Mesenchymal stem cell (in vitro differentiated cells and primary cell): ENCODE measurements at regions not wholly inside any gene's neighbourhood (a gene's known extent, or its start where the extent isn't known, plus 50 kb on each side); places are given as distances from the start of the nearest gene placed in this dataset.
"Not testable (repeated sequence)": the region's sequence is repeated elsewhere in the genome, so short reads cannot be mapped to it uniquely, and the experiment has no call there.

Experiments
- DNase-seq: peaks from one replicate; pipeline ENCODE4 v3.0.0-alpha.2; 2013
- H2AFZ ChIP-seq: one replicate; pipeline ENCODE4 v1.6.1; 2013; ENCODE audit warnings: low read depth, mild to moderate bottlenecking, control low read depth, inconsistent platforms, low read length, moderate library complexity
- H2AK5ac ChIP-seq: 2 replicates; pipeline ENCODE4 v1.6.1; 2013; ENCODE audit warnings: low read length, moderate library complexity, mild to moderate bottlenecking, inconsistent platforms; ENCODE audit not compliant: severe bottlenecking
- H2BK120ac ChIP-seq: one replicate; pipeline ENCODE4 v1.6.1; 2013; ENCODE audit warnings: low read depth, mild to moderate bottlenecking, inconsistent platforms, low read length, moderate library complexity
- H2BK12ac ChIP-seq, 2 experiments: one replicate each; pipeline ENCODE4 v1.6.1; 2013; ENCODE audit warnings: inconsistent platforms in 2 of 2, low read length in 2 of 2, mild to moderate bottlenecking in 2 of 2, moderate library complexity in 2 of 2, control low read depth in 1 of 2
- H2BK15ac ChIP-seq: one replicate; pipeline ENCODE4 v1.6.1; 2013; ENCODE audit warnings: mild to moderate bottlenecking, low read depth, inconsistent platforms; ENCODE audit not compliant: poor library complexity, severe bottlenecking
- H2BK5ac ChIP-seq: 2 replicates; pipeline ENCODE4 v1.6.1; 2013; ENCODE audit warnings: low read depth, mild to moderate bottlenecking, low read length, control low read depth, inconsistent platforms; ENCODE audit not compliant: poor library complexity, severe bottlenecking
- H3K14ac ChIP-seq, 2 experiments: one replicate each; pipeline ENCODE4 v1.6.1; 2013; ENCODE audit warnings: inconsistent platforms in 2 of 2, low read length in 2 of 2, control low read depth in 1 of 2, mild to moderate bottlenecking in 1 of 2, moderate library complexity in 1 of 2
- H3K18ac ChIP-seq, 2 experiments: one replicate each; pipeline ENCODE4 v1.6.1; 2013; ENCODE audit warnings: inconsistent platforms in 2 of 2, low read length in 2 of 2, control low read depth in 1 of 2, low read depth in 1 of 2, mild to moderate bottlenecking in 1 of 2
- H3K23ac ChIP-seq, 2 experiments: one replicate each; pipeline ENCODE4 v1.6.1; 2013; ENCODE audit warnings: inconsistent platforms in 2 of 2, low read length in 2 of 2, mild to moderate bottlenecking in 2 of 2, moderate library complexity in 2 of 2, control low read depth in 1 of 2
- H3K27ac ChIP-seq: 2 replicates; pipeline ENCODE4 v1.5.1; 2013; ENCODE audit warnings: mild to moderate bottlenecking, moderate library complexity, low read length, control low read depth, inconsistent platforms; ENCODE audit not compliant: poor library complexity, severe bottlenecking
- H3K27me3 ChIP-seq, 2 experiments: 2 replicates each; pipeline versions ENCODE4 v1.6.1 to v1.7.0; 2013; ENCODE audit warnings: low read length in 2 of 2, mild to moderate bottlenecking in 2 of 2, moderate library complexity in 2 of 2, control low read depth in 1 of 2, inconsistent platforms in 1 of 2; ENCODE audit not compliant: control insufficient read depth in 1 of 2, insufficient read depth in 1 of 2
- H3K36me3 ChIP-seq, 2 experiments: 2 replicates each; pipeline versions ENCODE4 v1.6.1 to v1.7.0; 2013; ENCODE audit warnings: low read length in 2 of 2, control low read depth in 1 of 2, inconsistent platforms in 1 of 2, low read depth in 1 of 2, mild to moderate bottlenecking in 1 of 2; ENCODE audit not compliant: insufficient read depth in 2 of 2, control insufficient read depth in 1 of 2
- H3K4ac ChIP-seq, 2 experiments: one replicate each; pipeline ENCODE4 v1.6.1; 2013; ENCODE audit warnings: inconsistent platforms in 2 of 2, low read length in 2 of 2, mild to moderate bottlenecking in 2 of 2, moderate library complexity in 2 of 2, control low read depth in 1 of 2, low read depth in 1 of 2
- H3K4me1 ChIP-seq: 2 replicates; pipeline ENCODE4 v1.6.1; 2013; ENCODE audit warnings: low read depth, low read length, control low read depth; ENCODE audit not compliant: control insufficient read depth, insufficient read depth
- H3K4me2 ChIP-seq: 2 replicates; pipeline ENCODE4 v1.6.1; 2013; ENCODE audit warnings: low read length, mild to moderate bottlenecking, inconsistent platforms; ENCODE audit not compliant: poor library complexity, severe bottlenecking
- H3K4me3 ChIP-seq, 2 experiments: 2 replicates each; pipeline versions ENCODE4 v1.5.1 to v1.7.0; 2013; ENCODE audit warnings: low read length in 2 of 2, mild to moderate bottlenecking in 2 of 2, control low read depth in 1 of 2, low read depth in 1 of 2; ENCODE audit not compliant: insufficient read depth in 1 of 2
- H3K79me1 ChIP-seq: replicated peaks from 2 replicates; pipeline ENCODE4 v1.6.1; 2013; ENCODE audit warnings: mild to moderate bottlenecking, control low read depth, low read length, inconsistent platforms; ENCODE audit not compliant: poor library complexity, severe bottlenecking
- H3K9ac ChIP-seq: 2 replicates; pipeline ENCODE4 v1.7.0; 2013; ENCODE audit warnings: mild to moderate bottlenecking, low read length, moderate library complexity
- H3K9me3 ChIP-seq: 2 replicates; pipeline ENCODE4 v1.7.0; 2013; ENCODE audit warnings: mild to moderate bottlenecking, low read length; ENCODE audit not compliant: control insufficient read depth
- H4K8ac ChIP-seq: one replicate; pipeline ENCODE4 v1.6.1; 2013; ENCODE audit warnings: inconsistent platforms, mild to moderate bottlenecking, low read length, moderate library complexity
- H4K91ac ChIP-seq: one replicate; pipeline ENCODE4 v1.6.1; 2013; ENCODE audit warnings: mild to moderate bottlenecking, low read length, inconsistent platforms
- WGBS: methylation state at CpG from one replicate; pipeline ENCODE4 v1.1.7; 2013; ENCODE audit warnings: mixed read lengths; 5-methylcytosine and 5-hydroxymethylcytosine counted together

- no peak for DNase-seq
- H3K4me3 ChIP-seq = no peak overlapping the region
- H2BK120ac ChIP-seq = no peak overlapping the region
- no peak overlapping the region for H3K18ac ChIP-seq
- H2BK5ac ChIP-seq = no peak overlapping the region
- H3K4me1 ChIP-seq = no peaks in the 10 kb centered on the region
- H3K23ac ChIP-seq = no peak overlapping the region
- no peaks in the 10 kb centered on the region for H3K36me3 ChIP-seq
- WGBS = 55% methylated on average over 4 of the region's 4 CpGs
- no peak overlapping the region for H2AFZ ChIP-seq
- H3K79me1 ChIP-seq = no peaks in the 10 kb centered on the region
- no peak overlapping the region for H2AK5ac ChIP-seq
- H3K27me3 ChIP-seq = no peaks in the 10 kb centered on the region
- H3K14ac ChIP-seq = no peak overlapping the region
- H3K9ac ChIP-seq = no peak overlapping the region
- no peaks in the 10 kb centered on the region for H3K9me3 ChIP-seq
- no peak overlapping the region for H3K4me2 ChIP-seq
- H2BK12ac ChIP-seq = no peak overlapping the region
- no peak overlapping the region for H3K27ac ChIP-seq
- no peak overlapping the region for H3K4ac ChIP-seq
- no peak overlapping the region for H2BK15ac ChIP-seq
- H4K91ac ChIP-seq = no peak overlapping the region
- H4K8ac ChIP-seq = no peak overlapping the region
These were observed 329.7 kb upstream of the KLHL29 start for GRCh38 chr2:23055251-23055650.

- H2AK5ac ChIP-seq, H3K4me2 ChIP-seq, H3K27me3 ChIP-seq, H3K27ac ChIP-seq, H4K8ac ChIP-seq, H2BK12ac ChIP-seq, H3K9ac ChIP-seq, H2BK120ac ChIP-seq, H3K4me1 ChIP-seq, H3K79me1 ChIP-seq, H3K4ac ChIP-seq, H2BK15ac ChIP-seq, H3K4me3 ChIP-seq, H3K23ac ChIP-seq, H3K36me3 ChIP-seq, H3K9me3 ChIP-seq, H2BK5ac ChIP-seq, H4K91ac ChIP-seq, H2AFZ ChIP-seq, H3K14ac ChIP-seq, DNase-seq, H3K18ac ChIP-seq: not testable (repeated sequence)
- WGBS = 87% methylated on average over 3 of the region's 4 CpGs
These were observed 328.1 kb upstream of the KLHL29 start for GRCh38 chr2:23056846-23057245.

GRCh38 chr2:23058435-23058834 lies 326.5 kb upstream of the KLHL29 start:
- H3K9ac ChIP-seq = no peak overlapping the region
- no peak overlapping the region for H2AFZ ChIP-seq

GRCh38 chr2:23065210-23065609 lies 319.8 kb upstream of the KLHL29 start:
- H4K8ac ChIP-seq = no peak overlapping the region
- no peak overlapping the region for H2BK120ac ChIP-seq
- H3K9ac ChIP-seq = no peak overlapping the region
- H2AK5ac ChIP-seq = no peak overlapping the region
- no peaks in the 10 kb centered on the region for H3K9me3 ChIP-seq
- H3K79me1 ChIP-seq = no peaks in the 10 kb centered on the region
- H2BK15ac ChIP-seq = no peak overlapping the region
- no peak overlapping the region for H3K18ac ChIP-seq
- DNase-seq = no peak
- no peak overlapping the region for H3K27ac ChIP-seq
- H2BK12ac ChIP-seq = no peak overlapping the region
- H2BK5ac ChIP-seq = no peak overlapping the region
- H3K23ac ChIP-seq = no peak overlapping the region
- H3K4me2 ChIP-seq = no peak overlapping the region
- H3K4ac ChIP-seq = no peak overlapping the region
- H3K4me1 ChIP-seq = no peaks in the 10 kb centered on the region
- WGBS = 100% methylated on average over 2 of the region's 4 CpGs
- no peaks in the 10 kb centered on the region for H3K36me3 ChIP-seq
- no peak overlapping the region for H3K4me3 ChIP-seq
- no peak overlapping the region for H3K14ac ChIP-seq
- no peak overlapping the region for H4K91ac ChIP-seq
- H2AFZ ChIP-seq = no peak overlapping the region
- no peaks in the 10 kb centered on the region for H3K27me3 ChIP-seq

More at GRCh38 chr2:23058435-23058834, 326.5 kb upstream of the KLHL29 start:
- no peak overlapping the region for H3K23ac ChIP-seq
- no peak overlapping the region for H2BK15ac ChIP-seq
- DNase-seq = no peak
- WGBS = 80% methylated on average over 8 of the region's 9 CpGs
- no peak overlapping the region for H4K8ac ChIP-seq
- no peak overlapping the region for H3K4ac ChIP-seq
- no peak overlapping the region for H3K4me2 ChIP-seq
- no peaks in the 10 kb centered on the region for H3K27me3 ChIP-seq
- no peaks in the 10 kb centered on the region for H3K79me1 ChIP-seq
- no peak overlapping the region for H2BK120ac ChIP-seq
- H3K4me1 ChIP-seq = no peaks in the 10 kb centered on the region
- no peak overlapping the region for H3K4me3 ChIP-seq
- H3K9me3 ChIP-seq = no peaks in the 10 kb centered on the region
- no peak overlapping the region for H2AK5ac ChIP-seq
- no peak overlapping the region for H4K91ac ChIP-seq
- H2BK5ac ChIP-seq = no peak overlapping the region
- H3K36me3 ChIP-seq = no peaks in the 10 kb centered on the region
- no peak overlapping the region for H2BK12ac ChIP-seq
- H3K27ac ChIP-seq = no peak overlapping the region
- H3K14ac ChIP-seq = no peak overlapping the region
- H3K18ac ChIP-seq = no peak overlapping the region
